ENCODE measurements at regions not wholly inside any gene's neighbourhood (a gene's known extent, or its start where the extent isn't known, plus 50 kb on each side); places are given as distances from the start of the nearest gene placed in this dataset.

- no peaks in the 10 kb centered on the region for H3K79me2 ChIP-seq (ENCODE audit: insufficient read depth, low read depth)
- no peaks in the 10 kb centered on the region for H4K20me1 ChIP-seq (ENCODE audit: insufficient read depth)
- no peak overlapping the region for H3K27ac ChIP-seq
- H3K4me2 ChIP-seq = no peak overlapping the region
- no peaks in the 10 kb centered on the region for H3K27me3 ChIP-seq (ENCODE audit: insufficient read depth, low read depth)
- H3K9ac ChIP-seq = no peak overlapping the region
- H3K4me3 ChIP-seq (IDR thresholded peaks at IDR 0.05; ENCODE audit: insufficient read depth, low read depth, low read length) = no peak overlapping the region
- TF ChIP-seq CTCF (conservative IDR thresholded peaks at IDR 0.05; ENCODE audit: low read depth, low read length) = no peak
- H2AFZ ChIP-seq (ENCODE audit: low read depth) = no peak overlapping the region
- H3K36me3 ChIP-seq (ENCODE audit: insufficient read depth) = no peaks in the 10 kb centered on the region
- H3K4me1 ChIP-seq (ENCODE audit: low read depth, poor library complexity, severe bottlenecking) = no peaks in the 10 kb centered on the region
Observed at GRCh38 chr11:92820860-92821259, 148.6 kb upstream of the MTNR1B start.

GRCh38 chr11:92822410-92822809, 147.0 kb upstream of the MTNR1B start:
- Histone ChIP-seq H3K27me3 (ENCODE audit: insufficient read depth, low read depth) (no peaks in the 10 kb centered on the region), H3K27ac (no peak overlapping the region), H3K4me2 (no peak overlapping the region), H3K4me3 (IDR thresholded peaks at IDR 0.05; ENCODE audit: insufficient read depth, low read depth, low read length) (no peak overlapping the region), H3K36me3 (ENCODE audit: insufficient read depth) (no peaks in the 10 kb centered on the region), H2AFZ (ENCODE audit: low read depth) (no peak overlapping the region), H4K20me1 (ENCODE audit: insufficient read depth) (no peaks in the 10 kb centered on the region), H3K79me2 (ENCODE audit: insufficient read depth, low read depth) (no peaks in the 10 kb centered on the region), H3K9ac (no peak overlapping the region), H3K4me1 (ENCODE audit: low read depth, poor library complexity, severe bottlenecking) (no peaks in the 10 kb centered on the region)
- no peak for TF ChIP-seq CTCF (conservative IDR thresholded peaks at IDR 0.05; ENCODE audit: low read depth, low read length)

GRCh38 chr11:92826136-92826535, 143.3 kb upstream of the MTNR1B start:
- H3K4me1 ChIP-seq (ENCODE audit: low read depth, poor library complexity, severe bottlenecking) = no peaks in the 10 kb centered on the region
- no peaks in the 10 kb centered on the region for H3K36me3 ChIP-seq (ENCODE audit: insufficient read depth)
- H3K79me2 ChIP-seq (ENCODE audit: insufficient read depth, low read depth) = no peaks in the 10 kb centered on the region
- H4K20me1 ChIP-seq (ENCODE audit: insufficient read depth) = no peaks in the 10 kb centered on the region
- H3K4me2 ChIP-seq = no peak overlapping the region
- no peak for TF ChIP-seq CTCF (conservative IDR thresholded peaks at IDR 0.05; ENCODE audit: low read depth, low read length)
- H3K4me3 ChIP-seq (IDR thresholded peaks at IDR 0.05; ENCODE audit: insufficient read depth, low read depth, low read length) = no peak overlapping the region
- no peaks in the 10 kb centered on the region for H3K27me3 ChIP-seq (ENCODE audit: insufficient read depth, low read depth)
- no peak overlapping the region for H2AFZ ChIP-seq (ENCODE audit: low read depth)
- no peak overlapping the region for H3K27ac ChIP-seq
- no peak overlapping the region for H3K9ac ChIP-seq

GRCh38 chr11:92826603-92827002, 142.8 kb upstream of the MTNR1B start:
- Histone ChIP-seq H3K4me2 (no peak overlapping the region), H3K4me1 (ENCODE audit: low read depth, poor library complexity, severe bottlenecking) (no peaks in the 10 kb centered on the region), H4K20me1 (ENCODE audit: insufficient read depth) (no peaks in the 10 kb centered on the region), H3K27me3 (ENCODE audit: insufficient read depth, low read depth) (no peaks in the 10 kb centered on the region), H3K9ac (no peak overlapping the region), H3K36me3 (ENCODE audit: insufficient read depth) (no peaks in the 10 kb centered on the region), H3K79me2 (ENCODE audit: insufficient read depth, low read depth) (no peaks in the 10 kb centered on the region), H3K27ac (no peak overlapping the region), H2AFZ (ENCODE audit: low read depth) (no peak overlapping the region), H3K4me3 (IDR thresholded peaks at IDR 0.05; ENCODE audit: insufficient read depth, low read depth, low read length) (no peak overlapping the region)
- TF ChIP-seq CTCF (conservative IDR thresholded peaks at IDR 0.05; ENCODE audit: low read depth, low read length) = no peak

- Histone ChIP-seq H4K20me1 (ENCODE audit: insufficient read depth) (no peaks in the 10 kb centered on the region), H3K4me1 (ENCODE audit: low read depth, poor library complexity, severe bottlenecking) (no peaks in the 10 kb centered on the region), H3K4me3 (IDR thresholded peaks at IDR 0.05; ENCODE audit: insufficient read depth, low read depth, low read length) (no peak overlapping the region), H3K9ac (no peak overlapping the region), H3K36me3 (ENCODE audit: insufficient read depth) (no peaks in the 10 kb centered on the region), H3K27me3 (ENCODE audit: insufficient read depth, low read depth) (no peaks in the 10 kb centered on the region), H3K79me2 (ENCODE audit: insufficient read depth, low read depth) (no peaks in the 10 kb centered on the region), H3K4me2 (no peak overlapping the region), H3K27ac (no peak overlapping the region), H2AFZ (ENCODE audit: low read depth) (no peak overlapping the region)
- no peak for TF ChIP-seq CTCF (conservative IDR thresholded peaks at IDR 0.05; ENCODE audit: low read depth, low read length)
Observed at GRCh38 chr11:92827132-92827531, 142.3 kb upstream of the MTNR1B start.
